Astrocyte of the hippocampus (primary cell): ENCODE measurements at regions not wholly inside any gene's neighbourhood (a gene's known extent, or its start where the extent isn't known, plus 50 kb on each side); places are given as distances from the start of the nearest gene placed in this dataset.

Experiments used
- DNase-seq: peaks from one replicate; pipeline ENCODE4 v3.0.0; 2011; ENCODE audit warnings: low read depth, low spot score

GRCh38 chr11:39144351-39145130, 2314.9 kb downstream of the LRRC4C start:
- DNase-seq: no peak

DNA sequence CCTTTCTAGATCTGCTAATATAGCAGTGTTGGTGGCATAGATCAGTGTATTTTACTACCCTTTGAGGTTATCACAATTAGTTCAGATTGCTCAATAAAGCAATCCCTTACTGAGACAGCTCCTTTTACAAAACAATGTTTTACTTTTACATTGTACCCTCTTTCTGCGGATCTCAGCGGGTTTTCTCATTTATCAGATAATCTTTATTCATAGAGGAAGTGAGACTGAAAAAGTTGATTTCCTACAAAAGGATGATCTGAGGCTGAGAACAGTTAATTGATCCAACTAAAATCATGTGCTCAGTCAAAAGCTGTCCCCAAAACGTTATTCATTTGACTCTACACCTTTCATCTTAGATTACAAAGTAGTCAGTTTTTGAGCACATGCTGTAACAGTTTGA, 2319.9 kb downstream of the LRRC4C start:
- DNase-seq: no peak

GRCh38 chr11:39120890-39121289, 2338.6 kb downstream of the LRRC4C start:
- DNase-seq: no peak

DNA sequence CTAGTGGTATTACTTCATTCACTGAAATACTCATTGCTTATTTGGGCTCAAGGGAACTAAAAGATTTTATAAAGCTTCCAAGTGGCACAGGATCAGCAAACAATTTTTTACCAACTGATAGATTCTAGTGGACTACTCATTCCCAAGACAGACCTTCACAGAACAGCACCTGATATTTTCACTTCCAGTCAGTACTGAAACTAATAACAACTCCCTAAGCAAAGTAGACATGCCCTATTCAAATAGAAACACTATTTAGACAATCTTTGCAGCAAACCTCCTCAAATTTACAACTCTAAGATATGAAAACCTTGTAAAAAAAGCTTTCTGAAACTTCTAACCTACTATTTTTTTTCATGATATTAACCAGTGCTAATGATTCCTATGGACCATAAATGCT, 2345.8 kb downstream of the LRRC4C start:
- no peak for DNase-seq

- no peak for DNase-seq
Measured at GRCh38 chr11:39102236-39102635, 2357.2 kb downstream of the LRRC4C start.

DNA sequence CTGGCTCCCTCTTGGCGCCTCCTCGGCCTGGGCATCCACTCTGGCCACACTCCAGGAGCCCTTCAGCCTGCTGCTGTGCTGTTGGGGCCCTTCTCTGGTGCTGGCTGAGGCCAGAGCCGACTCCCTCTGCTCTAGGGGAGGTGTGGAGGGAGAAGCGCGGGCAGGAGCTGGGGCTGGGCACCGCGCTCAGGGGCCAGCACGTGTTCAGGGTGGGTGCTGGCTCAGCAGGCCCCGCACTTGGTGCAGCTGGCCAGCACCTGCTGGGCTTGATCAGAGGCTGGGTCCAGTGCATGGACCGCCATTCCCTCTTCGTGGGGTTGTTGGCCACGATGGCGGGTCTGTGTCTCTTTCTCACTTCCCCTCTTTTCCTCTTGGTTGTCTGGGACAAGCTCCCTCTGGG, 2381.0 kb downstream of the LRRC4C start:
- DNase-seq: no peak

- no peak for DNase-seq
Measured at GRCh38 chr11:39037611-39038010, 2421.8 kb downstream of the LRRC4C start.

GRCh38 chr11:39036021-39036420, 2423.4 kb downstream of the LRRC4C start:
- no peak for DNase-seq

DNA sequence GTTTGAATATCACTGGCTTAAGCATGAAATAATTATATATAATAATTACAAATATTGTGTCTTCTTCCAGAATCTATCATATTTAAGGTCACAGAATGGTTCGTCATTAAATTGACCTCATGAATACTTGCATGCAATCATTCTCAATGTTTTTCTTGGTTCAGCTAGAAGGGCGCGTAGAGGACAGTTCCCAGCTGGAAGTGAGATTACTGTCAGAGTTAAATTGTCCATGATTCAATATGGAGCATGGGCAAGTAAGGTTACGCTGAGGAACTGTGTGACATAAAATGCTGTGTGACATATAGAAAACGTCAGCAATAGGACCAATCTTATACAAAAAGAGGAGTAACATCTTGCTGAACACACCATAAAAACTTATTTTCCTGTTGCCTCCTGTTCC, 2423.5 kb upstream of the RAG2 start:
- DNase-seq: no peak

- DNase-seq: no peak
Measured at GRCh38 chr11:39011797-39012196, 2413.8 kb upstream of the RAG2 start.

GRCh38 chr11:38990841-38991240, 2392.8 kb upstream of the RAG2 start:
- no peak for DNase-seq

- no peak for DNase-seq
Measured at GRCh38 chr11:38990139-38990538, 2392.1 kb upstream of the RAG2 start.

- no peak for DNase-seq
Measured at GRCh38 chr11:38988908-38989307, 2390.9 kb upstream of the RAG2 start.

DNA sequence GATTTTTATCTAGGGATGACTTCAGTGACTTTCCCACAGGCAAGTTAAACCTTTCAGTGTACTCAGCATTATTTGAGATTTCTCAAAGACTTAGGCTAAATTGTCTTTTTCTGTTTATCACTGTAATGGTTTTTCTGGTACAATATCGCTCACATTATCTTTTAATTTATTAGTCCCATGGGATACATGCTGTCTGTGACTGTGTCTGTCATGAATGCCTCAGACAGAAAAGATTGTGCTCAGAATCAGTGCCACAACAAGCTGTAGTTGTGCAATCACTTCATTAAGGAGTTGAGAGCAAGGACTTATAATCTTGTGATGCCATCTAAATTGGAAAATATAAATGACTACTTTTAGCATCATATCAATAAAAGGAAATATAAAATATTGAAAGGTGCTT, 2374.2 kb upstream of the RAG2 start:
- DNase-seq: no peak

- no peak for DNase-seq
Measured at GRCh38 chr11:38971141-38971540, 2373.1 kb upstream of the RAG2 start.

GRCh38 chr11:38968951-38969350, 2370.9 kb upstream of the RAG2 start:
- DNase-seq: no peak

DNA sequence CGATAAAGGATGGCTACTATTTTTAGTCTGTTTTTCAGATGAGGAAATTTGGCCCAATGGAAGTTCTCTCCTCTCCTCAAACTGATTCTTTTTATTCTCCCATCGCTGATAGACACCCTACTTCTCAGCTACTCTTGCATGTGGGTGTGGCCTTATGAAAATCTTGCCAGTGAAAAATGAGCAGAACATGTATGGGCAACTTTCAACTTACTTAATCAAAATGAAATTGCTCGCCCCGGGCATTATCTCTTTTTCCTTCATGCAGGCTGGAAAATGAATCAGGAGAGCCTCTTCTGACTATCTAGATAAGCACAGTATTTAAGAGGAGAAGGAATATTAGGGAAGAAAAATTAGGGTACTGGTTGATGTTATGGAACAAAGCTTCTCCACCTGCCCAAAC, 2354.7 kb upstream of the RAG2 start:
- no peak for DNase-seq

- DNase-seq: no peak
Measured at GRCh38 chr11:38950867-38951266, 2352.8 kb upstream of the RAG2 start.

DNA sequence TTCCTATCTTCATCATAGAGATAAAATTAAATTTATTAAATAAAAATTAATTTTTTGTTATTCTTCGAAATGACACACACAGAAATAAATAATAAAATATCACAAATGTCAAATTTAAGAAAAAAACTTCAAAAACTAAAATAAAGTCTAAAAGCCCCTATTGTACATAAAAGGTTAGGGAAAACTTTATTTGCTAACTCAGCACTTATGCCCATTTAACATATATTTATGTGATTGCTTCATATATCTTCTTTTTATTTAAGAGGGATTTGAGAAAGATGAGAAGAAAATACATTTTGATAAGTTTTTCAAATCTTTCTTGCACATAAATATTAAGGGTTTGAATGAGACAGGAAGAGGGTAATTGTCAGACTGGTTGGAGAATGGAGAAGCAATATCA, 2350.4 kb upstream of the RAG2 start:
- no peak for DNase-seq

GRCh38 chr11:38937709-38938108, 2339.7 kb upstream of the RAG2 start:
- no peak for DNase-seq

GRCh38 chr11:38935941-38936340, 2337.9 kb upstream of the RAG2 start:
- DNase-seq: no peak

GRCh38 chr11:38927993-38928392, 2330.0 kb upstream of the RAG2 start:
- no peak for DNase-seq

DNA sequence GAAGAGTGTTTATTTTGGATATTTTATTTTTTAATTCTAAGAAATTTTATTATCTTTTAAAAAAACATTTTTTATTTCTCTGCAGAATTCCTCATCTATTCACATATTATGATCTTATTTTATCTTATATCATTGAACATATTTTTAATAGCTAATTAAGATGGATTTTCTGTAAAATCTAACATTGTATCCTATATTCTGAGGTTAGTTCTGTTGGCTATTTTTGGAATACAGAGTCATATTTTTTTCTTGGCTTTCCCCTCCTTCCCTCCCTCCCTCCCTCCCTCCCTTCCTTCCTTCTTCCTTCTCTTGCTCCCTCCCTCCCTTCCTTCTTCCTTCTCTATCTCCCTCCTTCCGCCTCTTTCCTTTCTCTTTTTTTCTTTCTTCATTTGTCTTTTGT, 2326.6 kb upstream of the RAG2 start:
- DNase-seq: no peak

DNA sequence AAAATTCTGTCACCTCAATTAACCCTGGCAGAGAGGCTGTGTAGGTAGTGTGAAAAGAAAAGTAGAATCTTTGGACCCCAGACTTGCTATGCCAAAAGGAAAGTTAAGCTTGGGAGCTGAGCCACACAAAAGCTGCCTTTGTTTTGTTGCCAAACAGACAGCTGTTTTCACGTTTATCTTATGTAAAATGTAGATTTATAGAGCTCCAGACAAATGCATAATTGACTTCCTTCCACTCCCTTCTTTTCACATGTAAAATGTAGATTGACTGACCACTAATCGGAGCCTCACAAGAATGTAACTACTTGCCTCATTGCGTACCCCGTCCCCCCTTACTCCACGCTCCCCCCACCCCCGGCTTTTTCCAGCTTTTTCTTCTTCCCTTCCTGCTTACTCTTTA, 2302.2 kb upstream of the RAG2 start:
- DNase-seq: no peak
